Progenitor cell of endocrine pancreas (in vitro differentiated cells): ENCODE measurements at regions not wholly inside any gene's neighbourhood (a gene's known extent, or its start where the extent isn't known, plus 50 kb on each side); places are given as distances from the start of the nearest gene placed in this dataset.

ENCODE experiments used
- DNase-seq: peaks from one replicate; pipeline ENCODE4 v3.0.0; 2021; ENCODE audit warnings: low spot score; ENCODE audit not compliant: unreplicated experiment
- H3K27ac Mint-ChIP-seq: 2 replicates; pipeline ENCODE4 v1.8.0; 2021; ENCODE audit warnings: mild to moderate bottlenecking, moderate library complexity, mixed read lengths
- H3K27me3 Mint-ChIP-seq: 2 replicates; pipeline ENCODE4 v1.8.0; 2021; ENCODE audit warnings: mixed read lengths
- H3K36me3 Mint-ChIP-seq: 2 replicates; pipeline ENCODE4 v1.8.0; 2022; ENCODE audit warnings: mixed read lengths; ENCODE audit not compliant: insufficient read depth
- H3K4me1 Mint-ChIP-seq: 2 replicates; pipeline ENCODE4 v1.8.0; 2021; ENCODE audit warnings: low read depth, mixed read lengths
- H3K4me3 Mint-ChIP-seq: 2 replicates; pipeline ENCODE4 v1.8.0; 2021; ENCODE audit warnings: low read depth, mild to moderate bottlenecking, moderate library complexity, mixed read lengths
- H3K9me3 Mint-ChIP-seq: 2 replicates; pipeline ENCODE4 v1.8.0; 2021; ENCODE audit warnings: low read depth, mixed read lengths
- TF ChIP-seq, protein P1 (sequence below): fragments of 200-600 bp; sonication (generic); IDR thresholded peaks from one replicate; pipeline ENCODE4 v1.5.0; 2021; ENCODE audit warnings: antibody characterized with exemption, mild to moderate bottlenecking; ENCODE audit not compliant: unreplicated experiment

- Mint-ChIP-seq H3K27ac (no peak overlapping the region), H3K36me3 (no peaks in the 10 kb centered on the region), H3K27me3 (no peaks in the 10 kb centered on the region), H3K4me3 (no peak overlapping the region), H3K4me1 (peaks cover 38% of the 10 kb centered on the region), H3K9me3 (no peaks in the 10 kb centered on the region)
- DNase-seq: no peak
- TF ChIP-seq, protein P1, sequence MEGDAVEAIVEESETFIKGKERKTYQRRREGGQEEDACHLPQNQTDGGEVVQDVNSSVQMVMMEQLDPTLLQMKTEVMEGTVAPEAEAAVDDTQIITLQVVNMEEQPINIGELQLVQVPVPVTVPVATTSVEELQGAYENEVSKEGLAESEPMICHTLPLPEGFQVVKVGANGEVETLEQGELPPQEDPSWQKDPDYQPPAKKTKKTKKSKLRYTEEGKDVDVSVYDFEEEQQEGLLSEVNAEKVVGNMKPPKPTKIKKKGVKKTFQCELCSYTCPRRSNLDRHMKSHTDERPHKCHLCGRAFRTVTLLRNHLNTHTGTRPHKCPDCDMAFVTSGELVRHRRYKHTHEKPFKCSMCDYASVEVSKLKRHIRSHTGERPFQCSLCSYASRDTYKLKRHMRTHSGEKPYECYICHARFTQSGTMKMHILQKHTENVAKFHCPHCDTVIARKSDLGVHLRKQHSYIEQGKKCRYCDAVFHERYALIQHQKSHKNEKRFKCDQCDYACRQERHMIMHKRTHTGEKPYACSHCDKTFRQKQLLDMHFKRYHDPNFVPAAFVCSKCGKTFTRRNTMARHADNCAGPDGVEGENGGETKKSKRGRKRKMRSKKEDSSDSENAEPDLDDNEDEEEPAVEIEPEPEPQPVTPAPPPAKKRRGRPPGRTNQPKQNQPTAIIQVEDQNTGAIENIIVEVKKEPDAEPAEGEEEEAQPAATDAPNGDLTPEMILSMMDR: no peak
These were observed 113.6 kb upstream of the LIFR start for GRCh38 chr5:38670066-38670465.

GRCh38 chr5:38670878-38671277 lies 114.4 kb upstream of the LIFR start:
- no peaks in the 10 kb centered on the region for H3K9me3 Mint-ChIP-seq
- H3K36me3 Mint-ChIP-seq: no peaks in the 10 kb centered on the region
- no peak for DNase-seq
- H3K4me1 Mint-ChIP-seq: peaks cover 37% of the 10 kb centered on the region
- no peak overlapping the region for H3K4me3 Mint-ChIP-seq
- TF ChIP-seq, protein P1: no peak
- H3K27me3 Mint-ChIP-seq: no peaks in the 10 kb centered on the region
- no peak overlapping the region for H3K27ac Mint-ChIP-seq

DNA sequence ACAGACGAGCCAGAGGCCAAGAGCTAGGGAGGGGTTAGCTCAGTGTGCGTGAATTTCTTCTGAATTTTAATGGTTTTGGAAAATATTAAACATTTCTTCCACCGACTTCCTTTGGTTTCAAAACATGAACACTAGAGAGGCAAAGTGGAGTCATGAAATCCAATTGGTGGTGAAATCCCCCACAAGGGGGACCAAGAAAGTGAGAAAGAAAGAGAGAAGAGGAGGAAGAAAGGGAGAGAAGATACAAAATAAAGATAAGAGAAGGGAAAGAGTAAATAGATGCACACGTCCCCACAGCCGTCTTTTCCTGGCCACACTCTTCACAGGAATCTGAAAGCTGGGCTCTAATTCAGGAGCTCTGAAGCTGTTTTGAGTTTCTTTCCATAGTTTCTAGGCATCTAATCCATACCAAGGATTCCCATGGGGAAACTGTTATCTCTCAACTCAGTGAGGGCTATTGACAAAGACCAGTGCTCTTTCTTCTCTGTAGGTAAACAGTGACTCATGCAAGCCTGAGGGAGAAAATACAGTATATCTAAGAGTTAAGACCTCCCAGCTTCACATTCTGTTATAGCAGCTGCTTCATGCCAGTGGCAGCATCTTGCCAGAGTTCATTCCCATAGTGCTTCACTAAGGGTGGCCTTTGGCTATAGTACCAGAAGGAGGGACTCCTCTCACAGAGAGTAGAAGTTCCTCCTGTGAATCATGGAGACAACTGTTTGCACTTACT lies 115.8 kb upstream of the LIFR start:
- H3K27me3 Mint-ChIP-seq: no peaks in the 10 kb centered on the region

GRCh38 chr5:38673671-38674071 lies 117.2 kb upstream of the LIFR start:
- Mint-ChIP-seq H3K27ac (no peak overlapping the region), H3K27me3 (no peaks in the 10 kb centered on the region), H3K4me1 (peaks cover 16% of the 10 kb centered on the region), H3K36me3 (no peaks in the 10 kb centered on the region), H3K9me3 (no peaks in the 10 kb centered on the region), H3K4me3 (no peak overlapping the region)
- TF ChIP-seq, protein P1: no peak
- DNase-seq: no peak

More for the DNA sequence above, 115.8 kb upstream of the LIFR start:
- H3K4me1 Mint-ChIP-seq: peaks cover 26% of the 10 kb centered on the region
- no peaks in the 10 kb centered on the region for H3K9me3 Mint-ChIP-seq
- H3K4me3 Mint-ChIP-seq: no peak overlapping the region
- no peaks in the 10 kb centered on the region for H3K36me3 Mint-ChIP-seq
- H3K27ac Mint-ChIP-seq: no peak overlapping the region
- DNase-seq: no peak
- TF ChIP-seq, protein P1: no peak

DNA sequence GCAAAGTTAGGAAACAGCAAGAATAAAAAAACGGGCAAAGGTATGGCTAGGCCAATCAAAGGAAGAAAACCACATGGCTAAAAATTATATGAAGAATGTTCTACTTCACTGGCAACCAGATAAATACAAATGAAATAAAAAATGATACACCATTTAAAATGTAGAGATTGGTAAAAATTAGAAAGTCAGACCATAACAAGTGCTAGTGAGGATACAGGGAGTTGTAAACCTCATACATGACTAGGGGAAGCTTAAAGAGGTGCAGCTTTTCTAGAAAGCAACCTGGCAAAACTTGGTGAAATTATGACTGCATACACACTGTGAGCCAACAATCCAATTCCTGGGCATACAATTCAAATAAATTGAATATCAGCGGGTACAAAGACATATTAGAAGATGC lies 119.0 kb upstream of the LIFR start:
- no peak for DNase-seq
- H3K36me3 Mint-ChIP-seq: no peaks in the 10 kb centered on the region

More for the DNA sequence above, 119.0 kb upstream of the LIFR start:
- H3K27ac Mint-ChIP-seq: no peak overlapping the region
- TF ChIP-seq, protein P1: no peak
- no peaks in the 10 kb centered on the region for H3K9me3 Mint-ChIP-seq
- H3K27me3 Mint-ChIP-seq: no peaks in the 10 kb centered on the region
- no peak overlapping the region for H3K4me3 Mint-ChIP-seq
- peaks cover 9% of the 10 kb centered on the region for H3K4me1 Mint-ChIP-seq
